GM20000 (cell line): ENCODE measurements at regions not wholly inside any gene's neighbourhood (a gene's known extent, or its start where the extent isn't known, plus 50 kb on each side); places are given as distances from the start of the nearest gene placed in this dataset.
"Not testable (repeated sequence)": the region's sequence is repeated elsewhere in the genome, so short reads cannot be mapped to it uniquely, and the experiment has no call there.

Experiments
- DNase-seq: peaks from one replicate; pipeline ENCODE4 v3.0.0; 2012; ENCODE audit warnings: low spot score
- TF ChIP-seq, protein P1 (sequence below): IDR thresholded peaks from 2 replicates; pipeline ENCODE4 v1.5.1; 2012; ENCODE audit warnings: mild to moderate bottlenecking, control low read depth; ENCODE audit errors: extremely low read depth, missing control alignments

- TF ChIP-seq, protein P1, sequence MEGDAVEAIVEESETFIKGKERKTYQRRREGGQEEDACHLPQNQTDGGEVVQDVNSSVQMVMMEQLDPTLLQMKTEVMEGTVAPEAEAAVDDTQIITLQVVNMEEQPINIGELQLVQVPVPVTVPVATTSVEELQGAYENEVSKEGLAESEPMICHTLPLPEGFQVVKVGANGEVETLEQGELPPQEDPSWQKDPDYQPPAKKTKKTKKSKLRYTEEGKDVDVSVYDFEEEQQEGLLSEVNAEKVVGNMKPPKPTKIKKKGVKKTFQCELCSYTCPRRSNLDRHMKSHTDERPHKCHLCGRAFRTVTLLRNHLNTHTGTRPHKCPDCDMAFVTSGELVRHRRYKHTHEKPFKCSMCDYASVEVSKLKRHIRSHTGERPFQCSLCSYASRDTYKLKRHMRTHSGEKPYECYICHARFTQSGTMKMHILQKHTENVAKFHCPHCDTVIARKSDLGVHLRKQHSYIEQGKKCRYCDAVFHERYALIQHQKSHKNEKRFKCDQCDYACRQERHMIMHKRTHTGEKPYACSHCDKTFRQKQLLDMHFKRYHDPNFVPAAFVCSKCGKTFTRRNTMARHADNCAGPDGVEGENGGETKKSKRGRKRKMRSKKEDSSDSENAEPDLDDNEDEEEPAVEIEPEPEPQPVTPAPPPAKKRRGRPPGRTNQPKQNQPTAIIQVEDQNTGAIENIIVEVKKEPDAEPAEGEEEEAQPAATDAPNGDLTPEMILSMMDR: no peak
- DNase-seq: no peak
Measured at GRCh38 chr1:5768014-5768413, 224.2 kb downstream of the NPHP4 start.

GRCh38 chr1:5766996-5767395 is 225.2 kb downstream of the NPHP4 start:
- DNase-seq: not testable (repeated sequence)

DNA sequence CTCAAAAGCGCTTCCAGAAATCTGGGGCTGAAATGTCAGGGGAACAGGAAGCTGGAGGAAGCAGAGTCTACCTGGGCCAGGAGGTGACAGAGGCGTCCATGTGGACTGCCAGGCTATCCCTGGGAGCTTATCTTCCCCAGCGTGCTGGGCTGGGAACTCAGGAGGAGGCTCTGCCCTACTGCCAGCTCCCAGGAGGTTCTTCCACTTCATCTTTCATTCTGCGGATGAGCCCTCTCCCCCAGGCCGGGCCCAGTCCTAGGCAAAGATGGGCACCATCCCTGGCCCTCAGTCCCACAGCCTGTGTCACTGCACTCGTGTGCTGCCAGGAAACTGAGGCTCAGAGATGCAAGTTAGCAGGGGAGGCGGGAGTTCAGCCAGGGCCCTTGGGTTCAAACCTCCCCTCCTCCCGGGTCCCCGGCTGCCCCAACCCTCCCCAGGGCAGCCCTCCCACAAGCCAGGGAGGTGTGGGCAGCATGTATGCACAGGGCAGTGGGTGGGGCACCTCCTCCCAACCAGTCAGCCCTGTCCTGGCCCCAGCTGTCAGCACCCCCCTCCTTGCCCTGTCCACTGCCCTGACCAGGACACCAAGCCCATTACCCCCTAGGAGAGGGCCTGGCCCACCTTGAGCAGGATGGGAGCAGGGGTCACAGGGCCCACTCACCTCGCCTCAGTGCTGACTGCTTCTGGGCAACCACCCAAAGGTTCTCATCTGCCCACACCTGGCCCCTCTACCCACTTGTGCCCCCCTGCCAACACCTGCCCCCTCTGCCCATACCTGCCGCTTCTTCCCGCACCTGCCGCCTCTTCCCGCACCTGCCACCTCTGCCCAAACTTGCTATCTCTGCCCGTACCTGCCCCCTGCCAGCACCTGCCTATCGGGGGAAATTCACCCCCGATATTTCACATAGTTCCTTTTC is 226.0 kb downstream of the NPHP4 start:
- TF ChIP-seq, protein P1: no peak

GRCh38 chr1:5765483-5765882 is 226.7 kb downstream of the NPHP4 start:
- TF ChIP-seq, protein P1: no peak
- no peak for DNase-seq

More for the DNA sequence above, 226.0 kb downstream of the NPHP4 start:
- no peak for DNase-seq

- TF ChIP-seq, protein P1: no peak
- DNase-seq: no peak
Measured at GRCh38 chr1:5764959-5765358, 227.3 kb downstream of the NPHP4 start.

DNA sequence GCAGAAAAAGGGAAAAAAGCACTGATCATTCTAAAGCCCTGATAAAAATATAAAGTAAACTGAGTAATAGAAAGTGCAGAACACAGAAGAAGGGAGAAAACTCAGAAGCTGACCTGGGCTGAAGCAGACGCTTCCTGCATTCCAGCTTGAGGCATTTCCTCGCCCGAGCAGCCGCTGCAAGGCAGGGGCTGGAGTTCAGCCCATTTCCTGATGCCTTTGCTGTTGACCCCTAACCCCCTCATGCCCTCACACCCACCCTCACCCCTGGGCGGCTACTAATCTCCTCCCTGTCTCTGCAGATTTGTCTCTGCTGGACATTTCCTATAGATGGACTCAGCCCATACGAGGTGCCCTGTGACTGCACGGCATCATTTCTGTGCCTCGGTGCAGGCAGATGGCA is 227.8 kb downstream of the NPHP4 start:
- no peak for DNase-seq
- TF ChIP-seq, protein P1: no peak

- TF ChIP-seq, protein P1: no peak
- no peak for DNase-seq
Measured at GRCh38 chr1:5763696-5764370, 228.4 kb downstream of the NPHP4 start.
